ENCODE measurements at regions not wholly inside any gene's neighbourhood (a gene's known extent, or its start where the extent isn't known, plus 50 kb on each side); places are given as distances from the start of the nearest gene placed in this dataset.
"Not testable (repeated sequence)": the region's sequence is repeated elsewhere in the genome, so short reads cannot be mapped to it uniquely, and the experiment has no call there.

DNA sequence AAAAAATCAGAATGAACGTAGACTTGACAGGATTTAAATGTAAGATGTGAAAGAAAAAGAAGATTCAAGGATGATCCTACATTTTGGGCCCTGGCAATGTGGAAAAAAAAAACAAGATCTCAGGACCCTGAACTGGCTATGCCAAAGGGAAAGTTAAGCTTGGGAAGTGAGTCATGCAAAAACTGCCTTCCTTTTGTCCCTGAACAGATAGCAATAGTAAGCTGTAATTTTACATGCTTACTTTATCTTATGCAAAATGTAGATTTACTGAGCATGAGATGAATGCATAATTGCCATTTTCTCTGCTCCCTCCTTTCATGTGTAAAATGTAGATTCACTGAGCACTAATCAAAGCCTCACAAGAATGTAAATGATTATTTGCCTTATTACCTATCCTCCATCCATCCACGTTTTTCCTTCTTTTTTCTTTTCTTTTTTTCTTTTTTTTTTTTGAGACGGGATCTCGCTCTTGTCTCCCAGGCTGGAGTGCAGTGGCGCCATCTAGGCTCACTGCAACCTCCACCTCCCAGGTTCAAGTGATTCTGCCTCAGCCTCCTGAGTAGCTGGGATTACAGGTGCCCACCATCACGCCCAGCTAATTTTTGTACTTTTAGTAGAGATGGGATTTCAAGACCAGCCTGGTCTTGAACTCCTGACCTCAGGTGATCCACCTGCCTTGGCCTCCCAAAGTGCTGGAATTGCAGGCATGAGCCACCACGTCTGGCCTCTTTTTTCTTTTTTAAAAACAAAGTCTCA, 122.7 kb upstream of the PARD3 start:
- TF ChIP-seq, protein P1, sequence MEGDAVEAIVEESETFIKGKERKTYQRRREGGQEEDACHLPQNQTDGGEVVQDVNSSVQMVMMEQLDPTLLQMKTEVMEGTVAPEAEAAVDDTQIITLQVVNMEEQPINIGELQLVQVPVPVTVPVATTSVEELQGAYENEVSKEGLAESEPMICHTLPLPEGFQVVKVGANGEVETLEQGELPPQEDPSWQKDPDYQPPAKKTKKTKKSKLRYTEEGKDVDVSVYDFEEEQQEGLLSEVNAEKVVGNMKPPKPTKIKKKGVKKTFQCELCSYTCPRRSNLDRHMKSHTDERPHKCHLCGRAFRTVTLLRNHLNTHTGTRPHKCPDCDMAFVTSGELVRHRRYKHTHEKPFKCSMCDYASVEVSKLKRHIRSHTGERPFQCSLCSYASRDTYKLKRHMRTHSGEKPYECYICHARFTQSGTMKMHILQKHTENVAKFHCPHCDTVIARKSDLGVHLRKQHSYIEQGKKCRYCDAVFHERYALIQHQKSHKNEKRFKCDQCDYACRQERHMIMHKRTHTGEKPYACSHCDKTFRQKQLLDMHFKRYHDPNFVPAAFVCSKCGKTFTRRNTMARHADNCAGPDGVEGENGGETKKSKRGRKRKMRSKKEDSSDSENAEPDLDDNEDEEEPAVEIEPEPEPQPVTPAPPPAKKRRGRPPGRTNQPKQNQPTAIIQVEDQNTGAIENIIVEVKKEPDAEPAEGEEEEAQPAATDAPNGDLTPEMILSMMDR (IDR thresholded peaks at IDR 0.05): peak; percentile 38
- TF ChIP-seq CHD4 (IDR thresholded peaks at IDR 0.05; ENCODE audit: borderline replicate concordance); JUN (IDR thresholded peaks at IDR 0.05); CBX2 (IDR thresholded peaks at IDR 0.05; ENCODE audit: borderline replicate concordance, low read depth); HOXB13 (CRISPR knock-in tag; IDR thresholded peaks at IDR 0.05; ENCODE audit: low read depth); POLR2A (IDR thresholded peaks at IDR 0.05; ENCODE audit: low read length): not testable (repeated sequence)
- TF ChIP-seq, protein P2, sequence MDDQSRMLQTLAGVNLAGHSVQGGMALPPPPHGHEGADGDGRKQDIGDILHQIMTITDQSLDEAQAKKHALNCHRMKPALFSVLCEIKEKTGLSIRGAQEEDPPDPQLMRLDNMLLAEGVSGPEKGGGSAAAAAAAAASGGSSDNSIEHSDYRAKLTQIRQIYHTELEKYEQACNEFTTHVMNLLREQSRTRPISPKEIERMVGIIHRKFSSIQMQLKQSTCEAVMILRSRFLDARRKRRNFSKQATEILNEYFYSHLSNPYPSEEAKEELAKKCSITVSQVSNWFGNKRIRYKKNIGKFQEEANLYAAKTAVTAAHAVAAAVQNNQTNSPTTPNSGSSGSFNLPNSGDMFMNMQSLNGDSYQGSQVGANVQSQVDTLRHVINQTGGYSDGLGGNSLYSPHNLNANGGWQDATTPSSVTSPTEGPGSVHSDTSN (IDR thresholded peaks at IDR 0.05): not testable (repeated sequence)
- TF ChIP-seq, protein P3, sequence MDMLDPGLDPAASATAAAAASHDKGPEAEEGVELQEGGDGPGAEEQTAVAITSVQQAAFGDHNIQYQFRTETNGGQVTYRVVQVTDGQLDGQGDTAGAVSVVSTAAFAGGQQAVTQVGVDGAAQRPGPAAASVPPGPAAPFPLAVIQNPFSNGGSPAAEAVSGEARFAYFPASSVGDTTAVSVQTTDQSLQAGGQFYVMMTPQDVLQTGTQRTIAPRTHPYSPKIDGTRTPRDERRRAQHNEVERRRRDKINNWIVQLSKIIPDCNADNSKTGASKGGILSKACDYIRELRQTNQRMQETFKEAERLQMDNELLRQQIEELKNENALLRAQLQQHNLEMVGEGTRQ (IDR thresholded peaks at IDR 0.05): not testable (repeated sequence)
- TF ChIP-seq, protein P4, sequence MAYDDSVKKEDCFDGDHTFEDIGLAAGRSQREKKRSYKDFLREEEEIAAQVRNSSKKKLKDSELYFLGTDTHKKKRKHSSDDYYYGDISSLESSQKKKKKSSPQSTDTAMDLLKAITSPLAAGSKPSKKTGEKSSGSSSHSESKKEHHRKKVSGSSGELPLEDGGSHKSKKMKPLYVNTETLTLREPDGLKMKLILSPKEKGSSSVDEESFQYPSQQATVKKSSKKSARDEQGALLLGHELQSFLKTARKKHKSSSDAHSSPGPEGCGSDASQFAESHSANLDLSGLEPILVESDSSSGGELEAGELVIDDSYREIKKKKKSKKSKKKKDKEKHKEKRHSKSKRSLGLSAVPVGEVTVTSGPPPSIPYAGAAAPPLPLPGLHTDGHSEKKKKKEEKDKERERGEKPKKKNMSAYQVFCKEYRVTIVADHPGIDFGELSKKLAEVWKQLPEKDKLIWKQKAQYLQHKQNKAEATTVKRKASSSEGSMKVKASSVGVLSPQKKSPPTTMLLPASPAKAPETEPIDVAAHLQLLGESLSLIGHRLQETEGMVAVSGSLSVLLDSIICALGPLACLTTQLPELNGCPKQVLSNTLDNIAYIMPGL (CRISPR knock-in tag; IDR thresholded peaks at IDR 0.05; ENCODE audit: borderline replicate concordance): not testable (repeated sequence)
